Activated naive CD4-positive, alpha-beta T cell (primary cell): ENCODE measurements at regions not wholly inside any gene's neighbourhood (a gene's known extent, or its start where the extent isn't known, plus 50 kb on each side); places are given as distances from the start of the nearest gene placed in this dataset.
"Not testable (repeated sequence)": the region's sequence is repeated elsewhere in the genome, so short reads cannot be mapped to it uniquely, and the experiment has no call there.

Source experiments
- DNase-seq, 4 experiments: peaks; one replicate each; lab custom pipeline; 2025; lab: John Stamatoyannopoulos, UW

DNA sequence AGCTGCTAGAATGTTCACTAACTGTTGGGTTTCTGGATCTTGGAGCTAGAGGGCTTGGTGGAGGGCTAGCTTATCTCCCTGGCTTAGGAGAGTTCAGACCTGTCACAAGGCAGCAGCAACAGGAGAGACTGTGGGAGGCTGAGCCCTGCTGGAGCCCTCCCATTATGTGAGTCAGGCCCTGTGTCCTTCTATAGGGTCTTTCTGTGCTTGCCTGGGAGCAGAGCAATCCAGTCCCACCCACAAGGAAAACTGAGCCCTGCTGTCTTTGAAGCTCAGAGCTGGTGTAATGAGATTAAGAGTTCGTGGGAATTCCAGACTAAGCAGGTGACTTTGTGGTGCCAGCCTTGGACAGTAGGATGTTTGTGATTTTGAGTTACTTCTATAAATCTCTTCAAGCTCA lies 249.0 kb downstream of the TTC32 start:
- DNase-seq, result no peak

GRCh38 chr2:19651466-19651865 lies 250.3 kb downstream of the TTC32 start:
- no peak for DNase-seq

DNA sequence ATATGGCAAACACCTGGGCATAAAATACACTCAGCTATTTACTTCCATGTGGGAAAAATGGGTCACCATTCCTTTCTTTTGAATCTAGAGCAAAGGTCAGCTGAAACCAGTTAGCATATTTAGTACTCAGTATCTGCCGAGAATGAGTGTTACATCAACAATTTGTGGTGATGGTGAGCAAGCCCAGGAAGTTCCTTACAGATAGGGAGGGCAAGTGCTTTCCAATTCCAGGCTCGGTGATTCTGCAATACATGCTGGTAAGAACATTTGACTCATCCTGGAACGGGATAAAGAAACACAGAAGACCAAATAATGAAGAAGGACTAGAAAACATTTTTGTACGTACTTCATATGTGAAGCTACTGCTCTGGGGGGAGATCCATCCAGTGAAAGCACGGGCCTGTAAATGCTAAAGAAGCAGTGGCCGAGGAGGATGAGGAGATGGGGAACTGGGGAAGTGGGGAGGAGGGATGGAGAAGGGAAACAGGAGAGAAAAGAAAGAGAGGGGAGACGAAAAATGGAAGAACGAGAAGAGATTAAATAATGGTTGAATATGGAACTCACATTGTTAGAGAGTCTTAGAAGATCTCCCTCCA lies 251.9 kb downstream of the TTC32 start:
- no peak for DNase-seq

GRCh38 chr2:19649142-19649541 lies 252.6 kb downstream of the TTC32 start:
- DNase-seq, result no peak

DNA sequence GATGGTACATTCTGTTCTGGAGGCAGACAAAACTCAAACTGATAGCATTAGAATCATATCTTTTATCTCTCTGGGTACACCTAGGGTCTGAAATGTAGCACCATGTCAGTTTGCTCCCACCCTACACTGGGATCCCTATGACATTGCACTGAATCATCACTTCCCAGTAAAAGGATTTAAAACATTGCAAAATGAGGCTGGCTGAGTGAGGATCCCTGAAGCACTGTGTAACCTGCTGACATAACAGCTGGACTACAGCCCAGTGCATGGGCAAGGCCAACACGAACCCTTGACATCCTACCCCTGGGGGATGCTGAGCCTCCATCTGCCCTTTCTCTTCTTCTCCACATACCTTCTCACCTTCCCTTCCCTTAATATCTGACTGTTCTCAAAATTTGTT lies 253.2 kb downstream of the TTC32 start:
- no peak for DNase-seq

- DNase-seq, result no peak
Measured at GRCh38 chr2:19646987-19647386, 254.8 kb downstream of the TTC32 start.

- no peak for DNase-seq
Measured at GRCh38 chr2:19644763-19645162, 257.0 kb downstream of the TTC32 start.

- DNase-seq, result no peak
Measured at GRCh38 chr2:19643117-19643518, 258.7 kb downstream of the TTC32 start.

DNA sequence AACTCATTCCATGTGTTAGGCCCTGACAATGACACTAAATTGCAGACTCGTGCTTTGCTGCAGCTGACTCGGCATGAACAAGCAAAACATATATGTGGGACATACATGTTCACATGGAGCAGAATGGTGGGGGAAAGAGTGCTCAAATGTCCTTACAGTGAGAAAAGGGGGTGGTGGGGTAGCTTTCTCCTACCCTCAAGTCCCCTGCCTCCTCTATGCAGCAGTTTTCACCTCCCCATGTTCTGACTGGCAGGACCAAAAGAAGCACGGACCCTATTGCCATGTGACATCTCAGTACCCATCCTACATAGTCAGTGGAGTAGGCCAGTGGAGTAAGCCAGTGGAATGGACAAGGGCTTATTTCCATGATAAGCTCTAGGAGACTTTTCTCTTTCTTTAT lies 259.3 kb downstream of the TTC32 start:
- DNase-seq, result no peak

DNA sequence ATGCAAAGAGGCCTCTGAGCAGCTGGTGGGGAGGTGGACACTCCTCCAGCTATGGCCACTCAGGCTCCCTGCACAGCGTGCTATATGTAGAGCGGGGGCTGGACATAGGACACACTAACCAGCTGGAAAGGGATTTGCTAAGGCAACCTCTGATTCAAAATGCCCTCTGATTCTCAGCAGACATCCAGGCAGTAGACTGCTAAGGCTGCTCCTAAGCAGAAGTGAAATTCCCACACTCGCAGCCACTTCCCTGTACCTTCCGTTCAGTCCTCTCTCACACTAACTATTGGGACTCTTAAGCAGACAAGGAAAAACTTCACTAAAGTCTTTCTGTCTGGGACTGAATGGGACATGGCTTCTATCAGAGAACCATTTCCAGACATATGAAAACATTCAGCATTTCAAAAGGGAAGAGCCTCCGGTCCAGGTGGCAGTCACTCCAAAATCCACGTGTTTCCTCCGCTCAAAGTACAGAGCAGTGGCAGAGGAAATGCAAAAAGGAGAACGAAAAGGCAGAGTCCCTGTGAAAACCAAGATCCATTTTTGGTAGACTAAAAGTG lies 265.8 kb downstream of the TTC32 start:
- no peak for DNase-seq

DNA sequence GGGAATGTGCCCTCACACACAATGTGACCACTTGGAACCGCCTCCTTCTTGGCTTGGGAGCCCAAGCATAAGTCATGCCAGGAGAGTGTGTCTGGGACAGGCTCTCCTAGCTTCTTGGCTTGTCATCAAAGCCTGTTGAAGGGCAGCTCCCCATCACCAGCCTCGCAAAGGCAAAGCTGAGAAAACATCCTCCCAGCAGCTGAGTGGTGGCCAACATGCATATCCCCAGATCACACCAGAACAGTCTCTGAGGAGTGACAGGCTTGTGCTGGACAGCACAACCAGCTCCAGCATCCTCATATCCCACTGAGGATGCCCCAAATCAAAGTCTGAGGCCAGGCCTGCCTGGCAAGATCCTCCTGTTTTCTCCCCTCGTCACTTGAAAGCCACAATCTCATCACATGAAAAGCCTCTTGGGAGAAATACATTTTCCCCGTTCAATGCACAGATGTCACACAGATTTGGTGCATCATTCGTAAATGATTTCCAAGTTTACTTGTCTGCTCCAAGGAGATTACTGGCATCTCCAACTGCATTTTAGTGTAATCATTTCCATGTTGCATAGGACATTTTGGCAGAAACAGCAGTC lies 269.3 kb downstream of the TTC32 start:
- no peak for DNase-seq

GRCh38 chr2:19631871-19632270 lies 269.9 kb downstream of the TTC32 start:
- DNase-seq, result no peak

DNA sequence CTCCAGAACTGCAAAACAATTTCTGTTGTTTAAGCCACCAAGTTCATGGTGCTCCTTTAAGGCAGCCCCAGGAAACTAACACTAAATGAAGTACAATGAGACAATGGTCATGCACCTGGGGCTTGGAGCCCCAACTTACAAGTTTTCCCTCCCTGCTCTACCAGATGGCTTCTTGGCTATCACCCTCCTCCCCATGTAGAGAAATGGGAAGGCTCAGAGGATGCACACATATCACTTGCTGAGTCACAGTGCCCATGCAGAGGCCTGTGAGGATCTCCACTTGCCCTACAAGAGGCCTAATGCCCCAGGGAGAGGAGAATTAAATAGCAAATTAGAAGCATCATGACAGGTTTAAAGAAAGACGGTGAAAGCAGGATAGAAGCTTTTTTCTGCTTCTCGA lies 270.9 kb downstream of the TTC32 start:
- DNase-seq, result no peak

GRCh38 chr2:19627359-19627758 lies 268.9 kb upstream of the OSR1 start:
- DNase-seq, result no peak

- DNase-seq, result no peak
Measured at GRCh38 chr2:19623488-19623887, 265.1 kb upstream of the OSR1 start.

GRCh38 chr2:19617257-19617848 lies 258.9 kb upstream of the OSR1 start:
- no peak for DNase-seq

DNA sequence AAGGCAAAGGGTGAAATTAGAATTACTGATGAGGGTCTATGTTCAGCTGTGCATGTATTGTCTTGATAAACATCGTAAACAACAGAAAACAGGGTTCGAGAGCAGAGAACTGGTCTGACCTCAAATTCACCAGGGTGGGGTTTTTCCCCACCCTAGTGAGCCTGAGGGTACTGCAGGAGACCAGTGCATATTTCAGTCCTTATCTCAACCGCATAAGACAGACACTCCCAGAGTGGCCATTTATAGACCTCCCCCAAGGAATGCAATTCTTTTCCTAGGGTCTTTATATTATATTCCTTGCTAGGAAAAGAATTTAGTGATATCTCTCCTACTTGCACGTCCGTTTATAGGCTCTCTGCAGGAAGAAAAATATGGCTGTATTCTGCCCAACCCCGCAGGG lies 257.0 kb upstream of the OSR1 start:
- DNase-seq, result not testable (repeated sequence)

- DNase-seq, result no peak
Measured at GRCh38 chr2:19614066-19614465, 255.6 kb upstream of the OSR1 start.

GRCh38 chr2:19611491-19612332 lies 253.3 kb upstream of the OSR1 start:
- DNase-seq, result no peak

- DNase-seq, result no peak
Measured at GRCh38 chr2:19609266-19609665, 250.8 kb upstream of the OSR1 start.

DNA sequence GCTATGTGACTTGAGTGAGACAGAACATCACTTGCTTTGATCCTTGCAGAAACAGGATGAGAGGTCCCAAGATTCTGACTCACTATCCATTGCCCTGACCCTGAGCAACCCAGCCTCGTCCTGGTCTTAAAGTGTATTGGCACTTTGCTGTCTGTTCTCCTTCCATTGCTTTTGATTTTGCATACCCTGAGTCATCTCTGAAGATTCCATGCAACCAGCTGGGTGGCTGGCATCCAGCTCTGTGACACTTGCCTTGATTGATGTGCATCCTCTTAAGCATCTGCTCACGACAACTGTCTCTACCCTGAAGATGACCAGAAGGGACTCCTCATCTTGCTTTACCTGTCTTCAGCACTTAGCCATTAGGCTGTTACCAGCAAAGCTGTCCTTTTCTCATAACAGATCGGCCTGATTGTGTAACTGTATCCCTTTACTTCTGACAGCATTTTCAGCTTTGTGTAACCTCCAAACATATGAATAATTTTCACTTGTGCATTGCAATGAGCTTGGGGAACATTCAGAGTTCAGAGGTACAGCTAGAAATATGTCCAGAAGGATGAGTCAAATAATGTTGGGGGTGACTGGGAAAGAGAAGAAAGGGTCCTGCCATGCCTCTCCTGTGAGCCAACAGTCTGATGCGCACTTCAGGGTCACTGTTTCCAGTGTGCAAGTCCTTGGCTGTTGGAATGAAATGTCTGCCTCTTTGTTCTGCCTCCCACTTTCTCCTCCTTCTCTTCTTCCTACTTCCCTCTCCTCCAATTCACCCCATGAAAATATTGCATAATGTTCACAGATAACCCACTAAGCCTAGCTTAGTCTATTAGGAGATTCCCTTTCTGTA lies 249.7 kb upstream of the OSR1 start:
- DNase-seq, result no peak

- DNase-seq, result no peak
Measured at GRCh38 chr2:19607400-19607799, 249.0 kb upstream of the OSR1 start.
